Thoracic aorta (tissue), 2 donors: ENCODE measurements at regions not wholly inside any gene's neighbourhood (a gene's known extent, or its start where the extent isn't known, plus 50 kb on each side); places are given as distances from the start of the nearest gene placed in this dataset.

Experiments used
- ATAC-seq: fragments of 150-250 bp; one replicate; pipeline ENCODE4 v1.8.0; 2017; ENCODE audit warnings: low read depth; ENCODE audit not compliant: insufficient number of reproducible peaks, low FRiP score
- DNase-seq: peaks from one replicate; pipeline ENCODE4 v3.0.0-alpha.2; 2020; ENCODE audit warnings: low spot score
- H3K27ac ChIP-seq, 2 donors: fragments of 200-600 bp; sonication (generic); 1 replicate in 1 of 2; 2 replicates in 1 of 2; pipeline ENCODE4 v1.5.1; 2016; ENCODE audit warnings: mild to moderate bottlenecking in 2 of 2, moderate library complexity in 2 of 2
- H3K27me3 ChIP-seq: fragments of 200-600 bp; sonication (generic); replicated peaks from 2 replicates; pipeline ENCODE4 v1.6.0; 2016; ENCODE audit warnings: mild to moderate bottlenecking; ENCODE audit not compliant: insufficient read depth
- H3K36me3 ChIP-seq: fragments of 200-600 bp; sonication (generic); one replicate; pipeline ENCODE4 v1.5.1; 2016
- H3K4me1 ChIP-seq, 2 donors: fragments of 200-600 bp; sonication (generic); 1 replicate in 1 of 2; 2 replicates in 1 of 2; pipeline versions ENCODE4 v1.5.1 to v1.6.0; 2016; ENCODE audit warnings: low read depth in 2 of 2, mild to moderate bottlenecking in 1 of 2; ENCODE audit not compliant: control insufficient read depth in 1 of 2
- H3K4me3 ChIP-seq: fragments of 200-600 bp; sonication (generic); 2 replicates; pipeline ENCODE4 v1.5.1; 2016; ENCODE audit warnings: mild to moderate bottlenecking
- H3K9me3 ChIP-seq: fragments of 200-600 bp; sonication (generic); 2 replicates; pipeline ENCODE4 v1.5.1; 2016
- CTCF ChIP-seq: fragments of 200-600 bp; sonication (generic); IDR thresholded peaks from one replicate; pipeline ENCODE4 v1.5.1; 2019; ENCODE audit warnings: antibody characterized with exemption

- H3K9me3 ChIP-seq: no peaks in the 10 kb centered on the region
- TF ChIP-seq CTCF: no peak
Observed at GRCh38 chr12:87266305-87266704, 762.9 kb downstream of the C12orf50 start.

GRCh38 chr12:87259391-87259790 is 769.8 kb downstream of the C12orf50 start:
- H3K4me3 ChIP-seq: no peak overlapping the region
- ATAC-seq (no peak), DNase-seq (no peak)
- H3K4me1 ChIP-seq: no peaks in the 10 kb centered on the region
- TF ChIP-seq CTCF: no peak
- no peak overlapping the region for H3K27ac ChIP-seq
- H3K27me3 ChIP-seq: no peaks in the 10 kb centered on the region
- H3K36me3 ChIP-seq: no peaks in the 10 kb centered on the region
- H3K9me3 ChIP-seq: no peaks in the 10 kb centered on the region

More at GRCh38 chr12:87266305-87266704, 762.9 kb downstream of the C12orf50 start:
- peaks cover 0 to 2% of the 10 kb centered on the region in 2 donors for H3K4me1 ChIP-seq
- H3K27me3 ChIP-seq: no peaks in the 10 kb centered on the region
- no peaks in the 10 kb centered on the region for H3K36me3 ChIP-seq
- H3K27ac ChIP-seq: no peak overlapping the region
- no peak overlapping the region for H3K4me3 ChIP-seq
- DNase-seq (no peak), ATAC-seq (no peak)

- ATAC-seq (no peak), DNase-seq (no peak)
- no peaks in the 10 kb centered on the region for H3K27me3 ChIP-seq
- no peaks in the 10 kb centered on the region for H3K36me3 ChIP-seq
- H3K4me3 ChIP-seq: no peak overlapping the region
- H3K27ac ChIP-seq: no peak overlapping the region
- no peak for TF ChIP-seq CTCF
- no peaks in the 10 kb centered on the region for H3K9me3 ChIP-seq
- no peaks in the 10 kb centered on the region for H3K4me1 ChIP-seq
Observed at GRCh38 chr12:87254381-87255030, 774.7 kb downstream of the C12orf50 start.

- H3K27me3 ChIP-seq: no peaks in the 10 kb centered on the region
- no peaks in the 10 kb centered on the region for H3K9me3 ChIP-seq
- ATAC-seq (no peak), DNase-seq (no peak)
- TF ChIP-seq CTCF: no peak
- H3K4me1 ChIP-seq: no peaks in the 10 kb centered on the region
- no peak overlapping the region for H3K27ac ChIP-seq
- no peaks in the 10 kb centered on the region for H3K36me3 ChIP-seq
- no peak overlapping the region for H3K4me3 ChIP-seq
Observed at GRCh38 chr12:87253157-87253556, 776.0 kb downstream of the C12orf50 start.

GRCh38 chr12:87246726-87247125 is 782.5 kb downstream of the C12orf50 start:
- no peak overlapping the region for H3K27ac ChIP-seq
- no peak for TF ChIP-seq CTCF
- ATAC-seq (no peak), DNase-seq (no peak)
- no peak overlapping the region for H3K4me3 ChIP-seq
- H3K4me1 ChIP-seq: no peaks in the 10 kb centered on the region
- no peaks in the 10 kb centered on the region for H3K9me3 ChIP-seq
- no peaks in the 10 kb centered on the region for H3K36me3 ChIP-seq
- H3K27me3 ChIP-seq: no peaks in the 10 kb centered on the region
